Suppressor macrophage treated with lipopolysaccharide for 1 hour (primary cell): ENCODE measurements at regions not wholly inside any gene's neighbourhood (a gene's known extent, or its start where the extent isn't known, plus 50 kb on each side); places are given as distances from the start of the nearest gene placed in this dataset.

Experiments used
- DNase-seq, 3 donors: peaks; one replicate each; pipeline ENCODE4 v3.0.0-alpha.2; 2020 to 2022

DNA sequence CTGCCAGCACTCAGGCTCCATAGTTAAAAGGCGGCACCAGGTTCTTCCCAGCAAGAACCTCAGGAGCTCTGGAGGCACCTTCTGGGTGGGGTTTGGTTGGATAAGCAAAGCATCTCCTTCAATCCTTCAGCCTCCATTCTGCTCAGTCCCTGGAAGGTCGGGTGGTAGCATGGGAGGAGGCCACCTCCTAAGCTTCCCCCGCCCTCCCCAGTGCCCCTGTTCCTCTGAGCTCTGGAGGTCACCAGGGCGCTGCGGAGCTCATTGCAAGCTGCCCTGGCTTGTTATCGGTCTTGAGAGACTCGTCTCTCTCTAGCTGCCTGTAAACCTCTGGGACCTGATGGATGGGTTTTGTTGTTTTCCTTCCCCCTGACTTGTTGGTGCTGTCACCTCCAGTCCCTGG lies 124.8 kb downstream of the RPLP1 start:
- DNase-seq: no peak

DNA sequence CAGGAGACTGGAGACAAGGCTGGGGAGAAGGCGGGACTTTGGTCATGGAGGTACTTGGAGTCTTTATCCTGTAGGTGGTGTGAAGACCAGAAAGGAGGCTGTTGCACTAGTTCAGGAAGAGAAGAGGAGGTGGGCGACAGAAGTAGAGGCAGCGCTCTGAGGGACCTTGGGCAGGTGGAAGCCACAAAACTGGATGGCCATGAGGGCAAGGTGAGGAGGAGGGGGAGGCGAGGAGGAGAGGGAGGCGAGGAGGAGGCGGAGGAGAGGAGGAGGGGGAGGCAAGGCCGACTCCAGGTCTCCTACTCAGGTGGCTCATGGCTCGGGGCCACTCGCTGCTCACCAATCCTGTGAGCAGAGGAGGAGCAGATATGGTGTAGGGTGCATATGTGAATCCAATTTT lies 125.6 kb downstream of the RPLP1 start:
- DNase-seq: no peak

- DNase-seq: no peak
These were observed 126.4 kb downstream of the RPLP1 start for GRCh38 chr15:69578787-69579583.

- DNase-seq: no peak
These were observed 127.5 kb downstream of the RPLP1 start for GRCh38 chr15:69579950-69580618.

- DNase-seq: peak; percentile 35 to 45 (median 40)
These were observed 131.0 kb downstream of the RPLP1 start for GRCh38 chr15:69583626-69584025.

GRCh38 chr15:69585937-69586336 lies 133.3 kb downstream of the RPLP1 start:
- no peak for DNase-seq

DNA sequence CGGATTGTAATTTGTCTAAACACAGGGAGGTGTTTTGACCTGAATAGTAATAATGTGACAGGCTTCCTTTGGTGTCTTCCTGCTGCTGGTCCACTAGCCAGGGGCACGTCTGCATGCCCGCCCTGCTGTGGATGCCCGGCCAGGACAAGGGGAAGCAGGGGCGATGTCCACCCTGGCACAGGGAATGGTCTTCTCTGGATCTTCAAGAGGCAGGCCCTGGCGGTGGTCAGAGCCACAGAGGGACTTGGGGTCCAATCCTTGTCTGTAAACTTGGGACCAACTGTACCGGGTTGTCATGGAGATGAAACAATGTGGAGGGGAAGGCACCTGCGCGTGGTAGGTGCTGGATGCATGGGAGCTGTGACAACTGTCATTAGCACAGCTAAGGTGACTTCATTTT lies 134.1 kb downstream of the RPLP1 start:
- DNase-seq: no peak

DNA sequence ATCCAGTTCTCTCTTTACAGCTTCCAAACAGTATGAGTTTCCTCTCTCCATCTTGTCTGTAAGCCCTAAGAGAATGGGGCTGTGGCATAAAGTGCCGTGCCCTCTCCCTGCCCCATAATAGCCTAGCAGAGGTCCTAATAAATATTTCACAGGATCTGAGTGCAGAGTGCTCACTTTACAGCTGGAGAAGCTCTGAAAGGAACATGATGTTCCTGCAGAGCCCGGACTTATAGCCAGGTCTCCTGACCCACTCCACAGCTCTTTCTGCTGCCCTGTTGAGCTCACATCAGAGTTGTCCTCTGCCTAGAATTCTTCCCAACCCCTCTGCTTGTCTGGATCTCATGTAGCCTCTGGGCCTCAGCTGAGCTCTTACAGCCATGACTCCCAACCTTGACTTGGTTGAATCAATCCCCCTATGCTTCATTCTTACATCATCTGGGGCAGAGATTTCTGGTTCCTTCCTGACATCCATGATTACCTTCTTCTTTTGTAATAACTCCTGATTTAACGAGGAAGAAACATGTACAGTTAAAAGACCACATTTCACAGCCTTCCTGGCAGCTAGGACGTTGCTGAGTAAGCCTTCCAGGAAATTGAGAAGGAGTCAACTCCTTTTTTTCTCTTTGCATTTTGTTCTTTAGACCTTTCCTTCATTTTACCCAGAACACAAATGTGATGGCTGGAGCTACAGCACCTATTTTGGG lies 135.3 kb downstream of the RPLP1 start:
- peak; percentile 43 to 65 (median 54) for DNase-seq

DNA sequence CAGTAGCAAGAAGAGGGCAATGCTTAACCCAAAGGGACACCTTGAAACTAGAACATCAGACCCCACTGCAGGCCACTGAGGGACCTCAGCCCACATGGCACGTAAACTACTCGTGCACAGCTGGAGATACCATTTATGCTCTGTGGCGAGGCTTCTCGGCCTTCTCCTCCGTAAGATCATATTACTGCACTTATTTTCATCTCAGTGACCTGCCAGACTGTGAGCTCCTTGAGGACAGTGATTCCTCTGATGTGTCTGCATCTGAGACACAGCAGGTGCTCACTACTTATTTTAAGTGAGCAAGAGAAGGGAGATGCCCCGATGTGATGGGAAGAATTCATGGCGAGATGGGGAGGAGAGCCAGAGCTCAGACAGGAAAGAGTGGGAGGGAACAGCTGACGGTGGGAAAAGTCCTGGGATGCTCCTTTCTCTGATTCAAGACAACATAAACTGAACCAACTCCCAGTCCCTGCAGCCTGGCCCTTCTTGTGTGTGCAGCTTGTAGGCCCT lies 137.6 kb downstream of the RPLP1 start:
- DNase-seq: no peak

GRCh38 chr15:69590932-69591524 lies 138.4 kb downstream of the RPLP1 start:
- DNase-seq: no peak

DNA sequence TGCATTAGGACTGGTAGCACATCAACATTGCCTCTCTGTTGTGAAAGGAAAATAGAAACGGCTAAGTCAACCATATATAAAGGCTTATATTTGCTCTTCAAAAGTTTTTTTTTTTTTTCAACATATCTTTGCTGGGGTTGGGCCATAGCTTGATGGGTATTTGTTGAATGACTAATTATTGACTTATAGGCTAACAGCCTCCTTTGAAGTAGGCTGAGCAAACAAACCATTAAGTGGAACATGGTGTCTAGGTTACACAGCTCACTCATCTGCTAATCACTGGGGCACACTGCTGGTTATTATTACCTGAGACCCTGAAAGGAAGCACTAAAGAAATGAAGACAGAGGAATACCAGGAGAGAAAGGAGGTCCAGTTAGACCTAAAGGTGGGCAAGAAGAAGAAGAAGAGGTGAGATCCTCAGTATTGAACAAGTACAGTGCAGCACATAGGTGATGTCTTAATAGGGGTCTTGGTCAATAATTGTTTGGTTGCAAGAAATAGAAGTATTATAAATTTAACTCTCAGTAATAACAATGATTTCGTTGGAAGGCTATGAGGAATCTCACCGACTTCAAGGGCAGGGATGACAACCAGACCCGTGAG lies 139.4 kb downstream of the RPLP1 start:
- DNase-seq: no peak

- no peak for DNase-seq
These were observed 140.3 kb downstream of the RPLP1 start for GRCh38 chr15:69592954-69593353.

GRCh38 chr15:69593488-69593887 lies 140.9 kb downstream of the RPLP1 start:
- no peak for DNase-seq

- peak in 1 of 3 donors; percentile 51 for DNase-seq
These were observed 141.7 kb downstream of the RPLP1 start for GRCh38 chr15:69593981-69594966.

DNA sequence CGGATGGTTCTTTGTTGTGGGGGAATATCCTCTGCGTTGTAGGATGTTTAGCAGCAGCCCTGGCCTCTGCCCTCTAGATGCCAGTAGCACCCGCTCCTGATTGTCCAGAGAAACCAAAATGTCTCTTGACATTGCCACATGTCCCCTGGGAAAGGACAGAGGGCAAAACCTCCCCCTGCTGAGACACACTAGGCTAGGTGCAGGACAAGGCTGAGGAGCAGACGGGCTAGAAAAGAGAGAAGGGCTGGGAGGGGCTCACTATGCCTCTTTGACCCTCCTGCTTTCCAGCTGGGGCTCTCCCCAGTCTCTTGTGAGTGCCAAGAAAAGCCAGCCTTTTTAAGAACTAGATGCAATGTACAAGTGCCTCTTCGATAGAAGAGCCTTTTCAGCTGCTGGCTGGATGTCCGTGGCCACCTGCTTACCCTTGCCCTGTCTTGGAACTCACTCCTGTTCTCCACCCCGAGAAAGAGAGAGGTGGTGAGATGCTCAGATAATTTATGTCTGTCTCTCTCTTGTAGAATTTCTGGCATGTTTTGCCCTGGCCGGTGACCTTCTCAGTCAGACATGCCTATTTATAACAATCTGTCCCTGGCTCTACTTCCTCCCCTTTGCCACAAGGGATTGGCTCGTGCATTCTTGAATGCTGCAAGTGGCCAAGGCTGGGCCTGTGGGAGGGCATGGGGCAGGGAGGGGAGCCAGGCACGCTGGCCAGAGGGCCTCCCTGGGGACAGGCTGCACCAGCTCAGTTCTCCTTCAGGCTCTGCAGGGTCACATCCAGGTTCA lies 142.6 kb downstream of the RPLP1 start:
- DNase-seq: peak; percentile 62 to 71 (median 66)

- no peak for DNase-seq
These were observed 144.5 kb downstream of the RPLP1 start for GRCh38 chr15:69597061-69597592.

DNA sequence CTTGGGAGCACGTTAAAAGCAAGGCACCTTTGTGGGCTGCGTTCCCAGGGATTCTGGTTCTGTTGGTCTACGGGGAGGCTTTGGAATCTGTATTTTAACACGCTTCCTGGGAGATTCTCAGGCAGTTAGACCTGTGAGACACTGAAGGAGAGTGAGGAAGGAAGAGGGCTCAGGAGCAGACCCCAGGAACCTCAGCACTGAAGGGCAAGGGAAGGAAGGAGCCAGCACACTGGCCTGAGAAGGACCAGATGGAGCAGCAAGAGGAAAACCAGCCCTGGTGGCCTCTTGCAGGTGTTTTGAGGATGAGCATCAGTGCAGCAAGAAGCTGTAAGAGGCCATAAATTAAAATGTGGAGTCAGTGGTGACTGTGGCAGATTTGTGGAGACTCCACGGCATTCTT lies 146.7 kb downstream of the RPLP1 start:
- DNase-seq: no peak

DNA sequence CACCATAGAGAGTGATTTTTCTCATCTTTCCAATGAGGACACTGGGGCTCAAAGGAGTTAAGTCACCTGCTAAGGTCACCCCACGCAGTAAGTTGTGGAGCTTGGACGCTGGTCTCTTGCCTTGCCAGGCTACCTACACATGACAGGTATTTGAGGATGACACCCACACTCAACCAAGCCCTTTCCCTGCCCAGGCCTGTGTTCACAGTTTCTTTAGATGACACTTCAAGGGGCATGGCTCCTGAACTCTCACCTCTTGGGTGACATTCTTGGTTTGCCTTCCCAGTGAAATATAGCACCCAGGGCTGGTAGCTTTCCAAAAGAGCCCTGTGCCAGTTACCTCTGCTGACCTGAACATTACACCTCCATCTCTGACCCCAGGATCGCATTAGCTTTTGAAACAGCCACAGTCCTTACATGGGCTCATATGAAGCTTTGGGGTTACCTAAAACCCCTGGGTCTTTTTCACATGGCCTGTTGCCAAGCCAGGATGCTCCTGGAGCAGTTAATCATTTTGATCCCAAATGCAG lies 148.0 kb downstream of the RPLP1 start:
- no peak for DNase-seq

DNA sequence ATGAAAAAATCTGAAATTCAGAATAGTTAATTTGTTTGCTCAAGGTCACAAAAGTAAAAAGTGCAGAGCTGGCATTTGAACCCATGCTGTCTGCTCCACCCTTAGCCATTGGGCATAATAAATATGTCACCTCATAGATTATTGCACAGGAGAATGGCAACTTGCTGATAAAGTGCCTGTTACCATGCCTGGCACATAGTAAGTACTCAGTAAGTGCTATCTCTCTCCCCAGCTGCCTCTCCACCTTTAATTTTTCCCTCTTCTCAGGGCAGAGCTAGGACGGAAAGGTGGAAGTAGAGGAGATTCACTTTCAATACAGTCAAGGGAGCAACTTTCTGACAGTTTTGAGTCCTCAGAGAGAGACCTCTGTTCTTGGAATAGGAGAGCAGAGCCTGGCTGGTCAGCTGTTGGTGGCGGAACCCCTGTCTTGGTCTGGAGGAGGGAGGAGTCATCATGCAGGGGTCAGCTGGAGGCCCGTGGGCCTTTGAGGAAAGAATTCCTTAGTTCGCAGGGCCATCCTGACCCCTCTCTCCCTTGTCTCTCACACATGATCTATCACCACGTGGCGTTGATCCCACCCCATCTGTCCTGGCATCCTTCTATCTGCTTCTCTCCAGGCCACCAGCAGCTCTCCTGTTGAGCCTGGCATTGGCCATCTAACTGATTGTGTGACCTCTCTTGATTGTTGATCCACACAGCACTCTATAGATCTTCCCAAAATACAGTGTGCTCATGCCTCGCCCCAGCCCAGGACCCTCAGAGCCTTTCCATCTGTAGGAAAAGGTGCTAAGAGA lies 149.3 kb downstream of the RPLP1 start:
- no peak for DNase-seq
